ENCODE measurements at regions not wholly inside any gene's neighbourhood (a gene's known extent, or its start where the extent isn't known, plus 50 kb on each side); places are given as distances from the start of the nearest gene placed in this dataset.

DNA sequence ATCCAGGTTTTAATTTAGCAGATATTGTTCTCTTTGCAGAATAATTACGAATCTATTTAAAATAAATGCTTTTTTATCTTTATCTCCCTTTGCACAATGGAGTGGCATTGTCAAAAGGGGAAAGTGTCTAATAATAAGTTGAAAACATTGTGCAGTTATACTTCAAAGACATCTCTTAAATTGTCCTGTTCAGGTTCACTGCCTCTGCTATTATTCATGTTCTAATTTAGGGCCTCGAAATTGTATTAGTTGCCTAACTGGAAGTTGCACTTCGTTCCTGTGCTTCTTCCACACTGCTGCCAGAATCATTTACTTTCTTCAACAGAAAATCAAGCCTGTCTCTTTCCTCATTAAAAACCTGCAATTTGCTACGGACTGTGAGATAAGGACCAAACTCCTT lies 150.5 kb upstream of the SPRY1 start:
- DNase-seq = no peak
- TF ChIP-seq, protein P1, sequence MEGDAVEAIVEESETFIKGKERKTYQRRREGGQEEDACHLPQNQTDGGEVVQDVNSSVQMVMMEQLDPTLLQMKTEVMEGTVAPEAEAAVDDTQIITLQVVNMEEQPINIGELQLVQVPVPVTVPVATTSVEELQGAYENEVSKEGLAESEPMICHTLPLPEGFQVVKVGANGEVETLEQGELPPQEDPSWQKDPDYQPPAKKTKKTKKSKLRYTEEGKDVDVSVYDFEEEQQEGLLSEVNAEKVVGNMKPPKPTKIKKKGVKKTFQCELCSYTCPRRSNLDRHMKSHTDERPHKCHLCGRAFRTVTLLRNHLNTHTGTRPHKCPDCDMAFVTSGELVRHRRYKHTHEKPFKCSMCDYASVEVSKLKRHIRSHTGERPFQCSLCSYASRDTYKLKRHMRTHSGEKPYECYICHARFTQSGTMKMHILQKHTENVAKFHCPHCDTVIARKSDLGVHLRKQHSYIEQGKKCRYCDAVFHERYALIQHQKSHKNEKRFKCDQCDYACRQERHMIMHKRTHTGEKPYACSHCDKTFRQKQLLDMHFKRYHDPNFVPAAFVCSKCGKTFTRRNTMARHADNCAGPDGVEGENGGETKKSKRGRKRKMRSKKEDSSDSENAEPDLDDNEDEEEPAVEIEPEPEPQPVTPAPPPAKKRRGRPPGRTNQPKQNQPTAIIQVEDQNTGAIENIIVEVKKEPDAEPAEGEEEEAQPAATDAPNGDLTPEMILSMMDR (IDR thresholded peaks at IDR 0.05) = no peak
- H3K4me1 Mint-ChIP-seq (ENCODE audit: low read depth) = no peaks in the 10 kb centered on the region
- no peaks in the 10 kb centered on the region for H3K36me3 Mint-ChIP-seq (ENCODE audit: low read depth)
- intact Hi-C loops (cut with micrococcal nuclease) = no loop called here
- H3K27ac Mint-ChIP-seq = no peak overlapping the region
- H3K27me3 Mint-ChIP-seq = no peaks in the 10 kb centered on the region
- ChIA-PET POLR2A (no interaction called here), CTCF (no interaction called here)
- peaks cover 15% of the 10 kb centered on the region for H3K9me3 Mint-ChIP-seq
- no peak overlapping the region for H3K4me3 Mint-ChIP-seq
- ATAC-seq = no peak

DNA sequence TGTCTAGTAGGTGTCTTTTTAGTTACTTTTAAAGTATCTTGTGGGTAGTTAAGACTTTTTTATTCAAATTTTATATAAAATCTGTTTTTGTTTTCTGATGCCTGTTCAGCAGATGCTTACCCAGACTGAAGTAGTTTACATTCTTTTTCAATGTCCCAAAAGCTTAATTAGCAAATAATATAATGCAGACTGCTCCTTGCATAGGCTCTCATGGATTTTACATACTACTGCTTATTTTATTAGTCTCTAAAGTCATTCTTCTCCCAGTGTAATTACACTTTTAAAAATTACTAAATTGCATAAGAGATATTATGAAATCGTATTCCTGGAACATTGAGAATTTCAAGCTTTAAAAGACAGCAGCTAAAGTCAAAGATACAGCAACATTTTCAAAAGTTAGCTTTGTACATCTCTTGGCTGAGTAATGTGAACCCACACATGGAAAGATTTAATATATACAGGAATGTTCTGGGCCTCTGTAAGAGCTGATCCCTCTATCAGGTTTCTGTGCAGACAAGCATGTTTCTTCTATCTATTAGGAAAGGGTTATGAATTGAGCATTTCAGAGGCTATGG lies 148.4 kb upstream of the SPRY1 start:
- CTCF ChIA-PET = interaction anchor here (1.1 kb wide), 1 partner anchor 10 kb away, joined by 3 read pairs; no protein-coding TSS in a partner anchor
- POLR2A ChIA-PET = no interaction called here
- no peaks in the 10 kb centered on the region for H3K4me1 Mint-ChIP-seq (ENCODE audit: low read depth)
- no peak overlapping the region for H3K4me3 Mint-ChIP-seq
- no peak overlapping the region for H3K27ac Mint-ChIP-seq
- TF ChIP-seq, protein P1 (IDR thresholded peaks at IDR 0.05) = no peak
- no peaks in the 10 kb centered on the region for H3K36me3 Mint-ChIP-seq (ENCODE audit: low read depth)
- DNase-seq = no peak
- peaks cover 2% of the 10 kb centered on the region for H3K9me3 Mint-ChIP-seq
- intact Hi-C loops (cut with micrococcal nuclease) = no loop called here
- ATAC-seq = no peak
- no peaks in the 10 kb centered on the region for H3K27me3 Mint-ChIP-seq

DNA sequence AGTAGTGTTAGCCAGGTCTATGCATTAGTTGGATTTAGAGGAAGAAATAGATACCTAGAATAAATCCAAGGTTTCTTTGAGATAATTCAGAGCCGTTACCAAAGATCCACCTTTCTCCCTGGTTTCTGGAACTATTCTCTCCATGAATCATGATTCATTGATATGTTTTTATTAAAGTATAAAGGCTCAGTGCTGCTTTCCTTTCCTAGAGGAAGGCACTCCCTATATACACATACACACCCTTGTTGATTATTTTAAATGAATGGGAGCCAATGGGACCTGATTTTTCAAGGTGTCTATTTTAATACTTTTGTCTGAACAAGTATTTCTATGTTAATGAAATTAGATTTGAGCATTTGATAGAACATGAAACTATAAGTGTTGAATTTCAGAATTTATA lies 146.8 kb upstream of the SPRY1 start:
- POLR2A ChIA-PET = interaction anchor here (0.6 kb wide), 1 partner anchor 673 kb away, joined by 3 read pairs; no protein-coding TSS in a partner anchor
- no peaks in the 10 kb centered on the region for H3K36me3 Mint-ChIP-seq (ENCODE audit: low read depth)
- intact Hi-C loops (cut with micrococcal nuclease) = no loop called here
- H3K4me3 Mint-ChIP-seq = no peak overlapping the region
- no peaks in the 10 kb centered on the region for H3K4me1 Mint-ChIP-seq (ENCODE audit: low read depth)
- DNase-seq = no peak
- no peak overlapping the region for H3K27ac Mint-ChIP-seq
- ATAC-seq = no peak
- no peaks in the 10 kb centered on the region for H3K27me3 Mint-ChIP-seq
- no peaks in the 10 kb centered on the region for H3K9me3 Mint-ChIP-seq
- TF ChIP-seq, protein P1 (IDR thresholded peaks at IDR 0.05) = no peak
- CTCF ChIA-PET = no interaction called here

DNA sequence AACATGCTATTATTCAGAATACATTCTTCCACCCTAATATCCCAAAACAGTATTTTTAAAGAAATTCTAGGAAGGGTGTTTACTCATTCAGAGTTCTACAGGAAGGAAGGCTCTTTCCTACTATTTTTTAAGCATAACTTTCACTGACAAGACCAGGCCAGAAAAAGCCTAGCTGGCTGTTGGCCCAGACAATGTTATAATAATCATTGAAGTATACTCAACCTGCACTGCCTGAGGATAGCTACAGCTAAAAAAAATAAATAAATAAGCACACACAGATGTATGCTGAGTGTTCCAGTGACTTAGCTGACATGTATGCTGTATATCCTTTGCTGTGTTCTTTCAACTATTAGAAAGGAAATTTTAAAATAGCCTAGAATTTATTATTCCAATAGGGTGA lies 145.8 kb upstream of the SPRY1 start:
- ChIA-PET POLR2A (no interaction called here), CTCF (no interaction called here)
- no peaks in the 10 kb centered on the region for H3K9me3 Mint-ChIP-seq
- H3K4me1 Mint-ChIP-seq (ENCODE audit: low read depth) = no peaks in the 10 kb centered on the region
- TF ChIP-seq, protein P1 (IDR thresholded peaks at IDR 0.05) = no peak
- H3K36me3 Mint-ChIP-seq (ENCODE audit: low read depth) = peaks cover 2% of the 10 kb centered on the region
- no peak overlapping the region for H3K4me3 Mint-ChIP-seq
- intact Hi-C loops (cut with micrococcal nuclease) = no loop called here
- no peaks in the 10 kb centered on the region for H3K27me3 Mint-ChIP-seq
- ATAC-seq (no peak), DNase-seq (no peak)
- no peak overlapping the region for H3K27ac Mint-ChIP-seq

DNA sequence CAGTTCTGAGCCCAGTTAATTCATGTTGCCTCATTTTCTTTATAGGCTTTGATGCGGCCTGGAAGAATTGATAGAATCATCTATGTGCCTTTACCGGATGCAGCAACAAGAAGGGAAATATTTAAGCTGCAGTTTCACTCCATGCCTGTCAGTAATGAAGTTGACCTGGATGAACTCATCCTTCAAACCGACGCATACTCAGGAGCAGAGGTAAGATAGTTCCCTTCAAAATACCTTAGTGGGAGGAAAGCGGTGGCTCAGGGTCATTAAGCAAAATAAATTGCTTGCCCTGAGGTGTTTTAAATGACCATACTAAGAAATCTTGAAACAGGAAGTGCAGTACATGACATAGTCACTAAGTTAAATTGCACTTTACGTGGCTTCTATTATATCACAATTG lies 140.6 kb upstream of the SPRY1 start:
- Mint-ChIP-seq H3K4me1 (ENCODE audit: low read depth) (no peaks in the 10 kb centered on the region), H3K9me3 (no peaks in the 10 kb centered on the region), H3K27ac (no peak overlapping the region), H3K4me3 (no peak overlapping the region), H3K36me3 (ENCODE audit: low read depth) (peaks cover 20% of the 10 kb centered on the region), H3K27me3 (no peaks in the 10 kb centered on the region)
- POLR2A ChIA-PET = no interaction called here
- DNase-seq = no peak
- no peak for ATAC-seq
- TF ChIP-seq, protein P1 (IDR thresholded peaks at IDR 0.05) = no peak
- CTCF ChIA-PET = no interaction called here
- intact Hi-C loops (cut with micrococcal nuclease) = no loop called here

Data from activated CD8-positive, alpha-beta T cell treated with anti-CD3 and anti-CD28 coated beads for 36 hours (primary cell).